Stimulated activated CD4-positive, alpha-beta T cell treated with anti-CD3 and anti-CD28 coated beads, Interleukin-1b, Interleukin-23, amount 100 ng/mL, for 4 hours (primary cell): ENCODE measurements at regions not wholly inside any gene's neighbourhood (a gene's known extent, or its start where the extent isn't known, plus 50 kb on each side); places are given as distances from the start of the nearest gene placed in this dataset.
"Not testable (repeated sequence)": the region's sequence is repeated elsewhere in the genome, so short reads cannot be mapped to it uniquely, and the experiment has no call there.

ENCODE experiments used
- DNase-seq, 2 donors: peaks; one replicate each; pipeline ENCODE4 v3.0.0-alpha.2; 2020; ENCODE audit warnings: low read depth in 2 of 2

DNA sequence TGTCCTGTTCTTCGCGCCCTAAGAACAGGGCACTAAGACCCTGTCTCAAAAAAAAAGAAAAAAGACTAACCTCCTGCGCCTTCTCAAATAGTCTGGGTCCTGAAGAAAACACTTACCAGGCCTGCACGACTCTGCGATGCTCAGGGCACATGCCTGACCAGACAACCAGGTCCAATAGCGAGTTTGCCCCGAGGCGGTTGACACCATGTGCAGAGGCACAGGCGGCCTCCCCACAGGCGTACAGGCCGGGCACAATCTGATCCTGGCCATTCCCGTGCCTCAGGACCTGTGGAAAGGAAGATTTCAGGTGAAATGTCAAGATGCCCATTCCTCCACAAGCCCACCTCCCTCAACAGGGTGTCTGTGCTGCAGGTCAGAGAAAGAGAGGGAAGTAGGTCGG is 65.9 kb upstream of the TNK2 start:
- not testable (repeated sequence) for DNase-seq

DNA sequence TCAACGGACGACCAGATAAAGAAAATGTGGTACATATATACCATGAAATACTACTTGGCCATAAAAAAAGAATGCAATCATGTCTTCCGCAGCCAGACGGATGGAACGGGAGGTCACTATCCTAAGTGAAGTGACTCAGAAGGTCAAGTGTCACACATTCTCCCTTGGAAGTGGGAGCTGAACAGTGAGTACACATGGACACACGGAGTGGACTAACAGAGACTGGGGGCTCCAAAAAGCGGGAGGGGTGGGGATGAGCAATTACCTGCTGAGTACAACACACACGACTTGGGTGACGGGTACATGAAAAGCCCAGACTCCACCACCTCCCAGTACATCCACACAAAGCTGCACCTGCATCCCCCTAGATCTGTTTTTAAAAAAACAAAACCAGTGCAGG is 62.5 kb upstream of the TNK2 start:
- not testable (repeated sequence) for DNase-seq

DNA sequence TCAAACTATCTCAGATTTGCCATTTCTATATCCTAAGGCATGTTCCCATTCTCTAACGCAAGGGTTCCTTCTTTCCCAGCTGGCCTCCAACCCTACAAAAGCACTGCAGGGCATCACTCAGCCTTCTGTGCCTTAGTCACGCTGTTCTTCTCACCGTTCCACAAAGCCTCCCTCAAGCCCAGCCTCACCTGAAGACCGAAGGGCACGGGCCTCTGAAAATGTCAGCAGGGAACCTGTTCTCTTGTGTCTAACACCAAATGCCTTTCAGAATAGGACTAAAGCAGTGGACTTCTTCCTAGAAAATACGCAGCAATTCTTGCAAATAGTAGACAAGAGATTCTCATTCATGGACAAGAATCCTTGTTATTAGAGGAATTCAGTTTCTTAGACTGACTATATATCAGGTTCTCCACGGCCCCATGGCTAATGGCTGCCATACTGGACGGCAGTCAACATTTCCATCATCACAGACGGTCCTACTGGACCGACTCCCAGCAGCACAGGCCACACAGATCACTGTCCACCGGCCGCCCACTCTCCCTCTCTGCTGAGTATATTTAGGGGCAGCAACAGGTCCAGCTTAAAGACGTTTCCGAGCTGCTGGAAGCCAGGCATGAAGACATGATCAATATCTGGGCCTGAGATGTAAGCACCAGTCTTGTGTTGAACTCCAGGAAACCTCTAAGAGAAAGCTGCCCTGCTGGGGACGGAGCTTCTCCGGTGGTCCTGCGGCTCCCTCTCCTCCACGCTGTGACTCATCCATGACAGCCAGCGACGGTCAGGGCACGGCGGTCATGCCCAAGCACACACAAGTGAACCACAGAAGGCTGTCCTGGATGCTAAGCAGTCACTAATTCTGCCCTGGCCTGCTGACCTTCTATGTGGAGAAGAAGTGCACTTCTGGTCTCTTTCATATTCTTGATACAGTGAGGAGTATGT is 61.8 kb upstream of the TNK2 start:
- DNase-seq: not testable (repeated sequence)

DNA sequence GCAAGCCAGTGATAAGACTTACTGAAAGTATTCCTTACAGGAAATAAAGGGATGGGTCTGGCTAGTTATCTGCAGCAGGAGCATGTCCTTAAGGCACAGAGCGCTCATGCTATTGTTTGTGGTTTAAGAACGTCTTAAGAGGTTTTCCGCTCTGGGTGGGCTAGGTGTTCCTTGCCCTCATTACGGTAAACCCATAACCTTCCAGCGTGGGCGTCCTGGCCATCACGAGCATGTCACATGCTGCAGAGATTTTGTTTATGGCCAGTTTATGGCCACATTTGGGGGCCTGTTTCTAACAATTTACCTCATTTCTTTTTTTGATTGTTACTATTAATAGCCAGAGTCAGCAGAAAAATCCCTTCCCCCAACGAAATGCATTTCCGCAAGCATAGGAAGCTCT is 61.0 kb upstream of the TNK2 start:
- DNase-seq: not testable (repeated sequence)

DNA sequence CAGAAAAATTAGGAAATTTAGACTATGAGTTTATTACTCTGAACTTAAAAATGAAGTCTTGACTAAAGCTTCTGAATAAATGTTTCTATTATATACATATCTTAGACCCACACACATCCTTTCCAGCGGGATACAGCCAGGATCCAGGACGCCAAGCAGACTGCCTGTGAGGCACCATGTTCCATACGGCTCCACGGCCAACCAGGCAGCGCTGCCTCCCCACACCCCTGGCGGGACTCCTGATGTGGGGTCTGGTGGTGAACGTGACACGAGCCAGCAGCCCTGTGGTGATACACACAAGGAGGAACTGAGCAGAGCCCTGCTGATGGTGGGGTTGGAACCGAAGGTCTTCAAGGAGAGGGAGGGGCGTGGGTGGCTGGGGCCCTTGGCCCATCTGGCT is 59.8 kb upstream of the TNK2 start:
- not testable (repeated sequence) for DNase-seq

DNA sequence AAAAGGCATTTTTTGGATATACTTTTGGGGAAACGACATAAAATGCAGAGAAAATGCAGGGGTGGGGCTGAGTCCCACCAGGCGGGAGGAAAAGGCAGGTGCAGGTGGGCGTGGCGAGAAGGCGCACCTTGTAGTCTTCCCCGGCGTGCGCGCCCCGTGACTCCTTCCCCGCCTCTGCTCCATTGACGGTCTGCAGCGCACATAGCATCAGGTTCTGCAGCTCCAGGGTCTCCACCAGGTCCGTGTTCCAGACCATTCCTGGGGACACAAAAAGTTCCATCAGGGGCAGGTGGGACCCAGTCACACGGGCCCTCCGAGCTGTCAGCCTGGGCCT is 59.0 kb upstream of the TNK2 start:
- not testable (repeated sequence) for DNase-seq

DNA sequence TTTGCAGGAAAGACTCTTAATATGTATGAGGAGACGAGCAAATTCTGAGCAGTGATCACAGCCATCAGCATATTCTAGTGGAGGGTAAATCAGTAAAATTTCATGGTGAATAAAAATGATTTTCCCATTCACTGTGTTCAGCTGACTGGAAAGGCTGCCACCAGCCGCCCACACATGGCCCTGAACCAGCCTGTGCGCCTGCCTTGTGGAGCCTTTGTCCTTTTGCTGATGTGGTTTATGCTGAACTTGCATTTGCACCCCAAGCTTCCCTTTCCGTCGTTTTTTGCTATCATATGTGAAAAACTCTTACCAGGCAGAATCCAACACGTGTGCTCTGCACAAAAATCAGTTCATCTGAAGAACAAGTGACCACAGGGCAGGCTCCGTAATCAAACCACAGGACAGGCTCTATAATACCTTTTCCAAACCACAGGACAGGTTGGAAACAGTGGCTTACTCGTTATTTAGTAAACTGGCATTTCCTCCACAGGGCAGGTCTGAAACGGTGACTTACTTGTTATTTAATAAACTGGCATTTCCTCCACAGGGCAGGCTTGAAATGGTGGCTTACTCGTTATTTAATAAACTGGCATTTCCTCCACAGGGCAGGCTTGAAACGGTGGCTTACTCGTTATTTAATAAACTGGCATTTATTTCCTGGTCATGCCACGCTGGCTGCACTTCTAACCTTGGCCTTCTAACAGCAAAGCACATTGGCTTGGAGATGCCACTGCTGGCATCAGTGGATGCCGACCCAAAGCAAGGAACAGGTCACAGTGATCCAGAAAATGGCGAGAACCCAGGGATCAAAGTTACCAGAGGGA is 58.4 kb upstream of the TNK2 start:
- not testable (repeated sequence) for DNase-seq

DNA sequence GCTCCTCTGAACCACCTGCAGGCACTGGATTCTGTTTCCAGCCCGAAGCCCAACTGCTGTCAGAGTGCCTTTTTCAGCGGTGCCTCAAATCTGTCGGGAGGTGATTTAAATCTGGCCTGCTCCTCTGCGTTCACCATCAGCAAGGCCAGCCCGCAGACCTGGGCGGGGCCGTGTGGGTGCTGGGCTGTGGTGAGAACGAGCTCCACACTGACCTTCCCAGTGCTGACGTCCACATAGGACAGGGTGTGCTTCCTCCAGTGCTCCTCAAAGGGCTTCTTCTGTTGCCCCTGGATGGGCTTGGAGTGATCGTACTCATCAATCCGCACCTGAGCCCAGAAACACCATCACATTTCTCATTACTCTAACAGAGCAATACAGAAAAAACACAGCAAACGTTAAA is 56.9 kb upstream of the TNK2 start:
- DNase-seq: not testable (repeated sequence)

DNA sequence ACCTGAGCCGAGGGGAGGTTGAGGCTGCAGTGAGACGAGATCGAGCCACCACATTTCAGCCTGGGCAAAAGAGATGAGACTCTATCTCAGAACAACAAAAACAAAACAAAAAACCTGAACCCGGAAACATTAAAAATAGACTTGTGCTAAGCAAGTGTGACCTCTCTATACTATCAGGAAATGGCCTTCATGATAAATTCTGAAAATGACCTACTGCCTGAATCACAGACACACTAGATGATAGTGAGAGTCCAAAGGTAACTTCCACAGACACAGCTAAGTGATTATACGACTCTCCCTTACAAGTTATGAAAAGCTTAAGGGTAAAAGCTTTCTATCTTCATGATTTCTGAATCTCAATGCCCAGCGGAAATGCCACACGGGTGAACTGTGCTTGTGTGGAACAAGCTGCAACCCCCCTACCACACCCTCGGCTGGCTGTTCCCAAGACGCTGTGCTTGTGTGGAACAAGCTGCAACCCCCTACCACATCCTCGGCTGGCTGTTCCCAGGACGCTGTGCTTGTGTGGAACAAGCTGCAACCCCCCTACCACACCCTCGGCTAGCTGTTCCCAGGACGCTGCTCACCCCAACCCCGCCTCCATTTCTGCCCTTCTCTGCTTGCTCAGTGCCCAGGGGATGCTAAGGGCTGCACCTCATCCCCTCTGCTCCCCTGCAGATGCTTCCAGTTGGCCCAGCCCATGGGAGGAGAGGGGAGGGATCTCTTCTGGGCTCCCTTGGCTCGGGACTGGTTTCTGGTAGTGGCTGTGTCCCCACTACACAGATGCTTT is 56.2 kb upstream of the TNK2 start:
- DNase-seq: not testable (repeated sequence)

DNA sequence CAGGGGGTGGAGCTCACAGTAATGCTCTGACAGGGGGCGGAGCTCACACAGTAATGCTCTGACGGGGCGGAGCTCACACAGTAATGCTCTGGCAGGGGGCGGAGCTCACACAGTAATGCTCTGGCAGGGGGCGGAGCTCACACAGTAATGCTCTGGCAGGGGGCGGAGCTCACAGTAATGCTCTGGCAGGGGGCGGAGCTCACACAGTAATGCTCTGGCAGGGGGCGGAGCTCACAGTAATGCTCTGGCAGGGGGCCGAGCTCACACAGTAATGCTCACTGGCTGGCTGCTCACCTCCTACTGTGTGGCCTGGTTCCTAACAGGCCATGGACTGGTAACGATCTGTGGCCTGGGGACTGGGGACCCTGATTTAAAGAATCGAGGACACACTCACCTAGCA is 53.9 kb upstream of the TNK2 start:
- DNase-seq: not testable (repeated sequence)

DNA sequence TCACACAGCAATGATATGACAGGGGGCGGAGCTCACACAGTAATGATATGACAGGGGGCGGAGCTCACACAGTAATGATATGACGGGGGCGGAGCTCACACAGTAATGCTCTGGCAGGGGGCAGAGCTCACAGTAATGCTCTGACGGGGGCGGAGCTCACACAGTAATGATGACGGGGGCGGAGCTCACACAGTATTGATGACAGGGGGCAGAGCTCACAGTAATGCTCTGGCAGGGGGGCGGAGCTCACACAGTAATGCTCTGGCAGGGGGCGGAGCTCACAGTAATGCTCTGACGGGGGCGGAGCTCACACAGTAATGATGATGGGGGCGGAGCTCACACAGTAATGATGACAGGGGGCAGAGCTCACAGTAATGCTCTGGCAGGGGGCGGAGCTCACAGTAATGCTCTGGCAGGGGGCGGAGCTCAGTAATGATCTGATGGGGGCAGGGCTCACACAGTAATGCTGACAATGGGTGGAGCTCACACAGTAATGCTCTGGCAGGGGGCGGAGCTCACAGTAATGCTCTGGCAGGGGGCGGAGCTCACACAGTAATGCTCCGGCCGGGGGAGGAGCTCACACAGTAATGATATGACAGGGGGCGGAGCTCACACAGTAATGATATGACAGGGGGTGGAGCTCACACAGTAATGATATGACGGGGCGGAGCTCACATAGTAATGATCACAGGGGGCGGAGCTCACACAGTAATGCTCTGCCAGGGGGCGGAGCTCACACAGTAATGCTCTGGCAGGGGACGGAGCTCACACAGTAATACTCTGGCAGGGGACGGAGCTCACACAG is 52.8 kb upstream of the TNK2 start:
- peak; percentile 14 to 17 for DNase-seq

DNA sequence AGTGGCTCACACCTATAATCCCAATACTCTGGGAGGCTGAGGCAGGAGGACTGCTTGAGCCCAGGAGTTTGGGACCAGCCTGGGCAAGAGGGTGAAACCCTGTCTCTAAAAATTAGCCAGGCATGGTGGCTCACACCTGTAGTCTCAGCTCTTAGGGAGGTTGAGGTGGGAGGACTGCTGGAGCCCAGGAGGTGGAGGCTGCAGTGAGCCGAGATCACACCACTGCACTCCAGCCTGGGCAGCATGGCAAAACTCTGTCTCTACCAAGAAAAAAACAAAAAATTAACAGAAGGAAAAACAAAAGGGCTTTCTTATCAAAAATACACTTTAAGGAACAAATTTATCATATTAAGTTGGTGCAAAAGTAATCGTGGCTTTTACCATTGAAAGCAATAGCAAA is 51.8 kb upstream of the TNK2 start:
- DNase-seq: not testable (repeated sequence)

DNA sequence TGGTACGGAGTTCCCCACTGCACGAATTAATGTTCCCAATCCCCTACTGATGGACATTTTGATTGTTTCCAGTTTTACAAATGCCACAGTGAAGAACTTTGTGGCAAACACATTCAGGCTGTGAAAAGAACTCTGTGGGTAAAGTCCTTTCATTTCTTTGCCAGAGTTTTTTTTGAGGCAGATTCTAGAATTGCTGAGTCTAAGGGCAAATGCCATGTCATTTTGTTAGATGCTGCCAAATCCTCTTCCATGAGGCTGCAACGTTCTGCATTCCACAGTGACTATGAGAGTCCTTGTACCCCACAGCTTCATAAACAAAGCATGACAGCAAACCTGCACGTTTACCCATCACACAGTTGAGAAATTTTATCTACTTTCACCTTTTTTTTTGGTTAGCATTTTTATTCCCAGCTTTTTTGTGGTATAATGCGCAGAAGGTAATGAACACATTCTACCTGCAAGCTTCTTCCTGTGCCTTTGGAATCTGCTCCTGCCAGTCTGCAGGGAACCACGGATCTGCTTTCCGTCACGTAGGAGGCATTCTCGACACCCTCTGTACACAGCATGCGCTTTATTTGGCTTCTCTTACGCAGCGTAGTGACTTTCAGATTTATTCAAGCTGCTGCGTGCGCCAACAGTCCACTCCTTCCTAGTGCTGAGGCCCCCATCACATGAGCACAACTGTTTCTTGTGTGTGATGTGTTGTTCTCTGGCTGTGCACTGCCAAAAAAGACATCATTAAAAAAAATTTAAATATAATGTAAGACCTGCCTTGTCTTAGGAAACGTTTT is 51.2 kb upstream of the TNK2 start:
- DNase-seq: not testable (repeated sequence)

DNA sequence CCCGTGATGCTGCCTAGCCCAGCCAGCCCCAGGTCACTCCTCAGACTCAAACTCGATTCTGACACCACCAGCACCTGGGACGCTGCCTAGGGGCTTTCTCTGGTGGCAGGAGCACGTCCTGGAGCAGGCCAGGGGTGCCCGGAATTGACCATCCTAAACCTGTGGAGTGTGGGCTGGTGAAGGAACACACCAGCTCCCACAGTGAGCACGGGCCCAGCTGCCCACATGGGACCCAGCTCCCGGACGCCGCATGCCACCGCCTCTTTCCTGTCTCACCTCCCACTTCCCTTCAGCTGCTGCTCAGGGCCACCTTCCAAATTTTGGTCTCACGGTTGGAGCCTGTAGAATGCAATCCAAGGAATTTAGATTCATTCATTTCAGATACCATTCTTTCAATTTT is 50.4 kb upstream of the TNK2 start:
- DNase-seq: not testable (repeated sequence)
